GM12878 (cell line): ENCODE measurements at regions not wholly inside any gene's neighbourhood (a gene's known extent, or its start where the extent isn't known, plus 50 kb on each side); places are given as distances from the start of the nearest gene placed in this dataset.

Experiments
- ATAC-seq: fragments of 200-7000 bp; cut with Tn5 transposase; 3 replicates; pipeline ENCODE4 v1.9.1; 2020; ENCODE audit warnings: mild to moderate bottlenecking, moderate library complexity
- BruUV-seq: library from RNA; stranded (reverse); fragments of 400-500 nt; replicated peaks from 2 replicates; lab custom pipeline; 2021; lab: Mats Ljungman, UMichigan
- CTCF ChIA-PET: fragments of 300-600 bp; sonication (Branson Sonifier 250); formaldehyde crosslinking; extraction: SDS; loops from one replicate; lab custom pipeline; 2021; ENCODE audit warnings: inconsistent platforms; lab: Yijun Ruan, JAX
- POLR2A ChIA-PET: fragments of 350-600 bp; formaldehyde crosslinking; extraction: SDS; loops from one replicate; lab custom pipeline; 2021; ENCODE audit warnings: inconsistent platforms; lab: Charles Lee
- RAD21 ChIA-PET: fragments of 300-600 bp; sonication (Branson Sonifier 250); formaldehyde crosslinking; loops from one replicate; lab custom pipeline; 2023; ENCODE audit warnings: antibody characterized with exemption; ENCODE audit not compliant: unreplicated experiment; lab: Charles Lee
- SMC1A ChIA-PET: fragments of 300-600 bp; sonication (Branson Sonifier 250); formaldehyde crosslinking; loops from one replicate; lab custom pipeline; 2023; ENCODE audit not compliant: unreplicated experiment, uncharacterized antibody; lab: Charles Lee
- DNase-seq: peaks from one replicate; pipeline ENCODE4 v3.0.0-alpha.2; 2011; ENCODE audit warnings: low read depth, low spot score
- FAIRE-seq: peaks from 3 replicates; lab custom pipeline; 2011; peaks lifted over from hg19 to GRCh38; lab: Jason Lieb, UNC
- H2AFZ ChIP-seq: 2 replicates; pipeline ENCODE4 v1.6.0; 2011; ENCODE audit warnings: low read depth, low read length, control low read depth; ENCODE audit not compliant: control insufficient read depth
- H3K27ac ChIP-seq: 2 replicates; pipeline ENCODE4 v1.5.1; 2011; ENCODE audit warnings: control low read depth; ENCODE audit not compliant: control insufficient read depth, insufficient read depth
- H3K27me3 ChIP-seq, 2 experiments: replicated peaks in 1 of 2; 2 replicates each; pipeline versions ENCODE4 v1.6.0 to v1.6.1; 2011; ENCODE audit warnings: low read length in 1 of 2; ENCODE audit not compliant: control insufficient read depth in 2 of 2, insufficient read depth in 2 of 2
- H3K36me3 ChIP-seq, 2 experiments: 2 replicates each; pipeline ENCODE4 v1.5.1; 2011; ENCODE audit warnings: low read length in 1 of 2; ENCODE audit not compliant: control insufficient read depth in 2 of 2, insufficient read depth in 2 of 2
- H3K4me1 ChIP-seq: 2 replicates; pipeline ENCODE4 v1.6.1; 2011; ENCODE audit warnings: mild to moderate bottlenecking, low read length, moderate library complexity, mixed read lengths; ENCODE audit not compliant: control insufficient read depth, insufficient read depth
- H3K4me2 ChIP-seq: 2 replicates; pipeline ENCODE4 v1.6.0; 2011; ENCODE audit warnings: control low read depth; ENCODE audit not compliant: control insufficient read depth, insufficient read depth
- H3K4me3 ChIP-seq: fragments of 200-600 bp; sonication (generic); 2 replicates; pipeline ENCODE4 v1.5.1; 2016
- H3K79me2 ChIP-seq: 2 replicates; pipeline ENCODE4 v1.6.0; 2011; ENCODE audit warnings: low read length; ENCODE audit not compliant: control insufficient read depth, insufficient read depth
- H3K9ac ChIP-seq: 2 replicates; pipeline ENCODE4 v1.8.0; 2011; ENCODE audit warnings: low read length, control low read depth, mixed read lengths; ENCODE audit not compliant: control insufficient read depth, insufficient read depth
- H3K9me3 ChIP-seq: replicated peaks from 3 replicates; pipeline ENCODE4 v1.5.1; 2011; ENCODE audit warnings: mild to moderate bottlenecking, low read length; ENCODE audit not compliant: control insufficient read depth, insufficient read depth
- H4K20me1 ChIP-seq: 2 replicates; pipeline ENCODE4 v1.6.0; 2011; ENCODE audit not compliant: control insufficient read depth, insufficient read depth
- BCL11A ChIP-seq: IDR thresholded peaks from 2 replicates; pipeline ENCODE4 v1.6.1; 2011; ENCODE audit warnings: low read depth, low read length
- ETV6 ChIP-seq, 2 experiments: fragments of 450-650 bp in 1 of 2; IDR thresholded peaks in 1 of 2; conservative IDR thresholded peaks in 1 of 2; 2 replicates each; pipeline ENCODE4 v1.6.1; 2014; ENCODE audit warnings: antibody characterized with exemption in 1 of 2, borderline replicate concordance in 1 of 2, low read depth in 1 of 2, mild to moderate bottlenecking in 1 of 2, moderate library complexity in 1 of 2
- EZH2 ChIP-seq: IDR thresholded peaks from 2 replicates; pipeline ENCODE4 v1.6.1; 2012; ENCODE audit warnings: low read depth, mild to moderate bottlenecking, control low read depth, inconsistent platforms, low read length, borderline replicate concordance; ENCODE audit not compliant: control insufficient read depth
- FOXK2 ChIP-seq: fragments of 450-650 bp; IDR thresholded peaks from 2 replicates; pipeline ENCODE4 v1.6.1; 2017; ENCODE audit warnings: mild to moderate bottlenecking, moderate library complexity
- HDAC2 ChIP-seq: fragments of 200-600 bp; sonication (generic); IDR thresholded peaks from 2 replicates; pipeline ENCODE4 v1.6.1; 2017
- HDGF ChIP-seq: fragments of 450-650 bp; IDR thresholded peaks from 2 replicates; pipeline ENCODE4 v1.6.1; 2016; ENCODE audit warnings: antibody characterized with exemption
- NR2F1 ChIP-seq: fragments of 450-650 bp; conservative IDR thresholded peaks from 2 replicates; pipeline ENCODE4 v1.6.1; 2017; ENCODE audit warnings: mild to moderate bottlenecking
- POLR2AphosphoS5 ChIP-seq: IDR thresholded peaks from 2 replicates; pipeline ENCODE4 v1.6.1; 2011; ENCODE audit warnings: mild to moderate bottlenecking, low read length, inconsistent platforms
- RAD51 ChIP-seq: fragments of 450-650 bp; IDR thresholded peaks from 2 replicates; pipeline ENCODE4 v1.6.1; 2016; ENCODE audit warnings: moderate library complexity, mild to moderate bottlenecking, inconsistent platforms
- SRF ChIP-seq, 2 experiments: IDR thresholded peaks; 2 replicates each; pipeline ENCODE4 v1.6.1; 2011; ENCODE audit warnings: low read depth in 2 of 2, low read length in 2 of 2, mild to moderate bottlenecking in 1 of 2, moderate library complexity in 1 of 2
- USF1 ChIP-seq: IDR thresholded peaks from 2 replicates; pipeline ENCODE4 v1.6.1; 2011; ENCODE audit warnings: borderline replicate concordance, low read depth, mild to moderate bottlenecking, moderate library complexity, mixed read lengths, low read length; ENCODE audit not compliant: insufficient read depth; ENCODE audit errors: extremely low read length
- WGBS: methylation state at CpG from one replicate; pipeline ENCODE4 v1.1.6; 2016; ENCODE audit warnings: low lambda C conversion rate; ENCODE audit not compliant: insufficient replicate concordance, insufficient coverage; ENCODE audit errors: missing lambda C conversion rate; 5-methylcytosine and 5-hydroxymethylcytosine counted together
- in situ Hi-C: fragments of 300-500 bp; cut with MboI; formaldehyde crosslinking; loops from 9 replicates; pipeline ENCODE4 v1.14.3; 2018; ENCODE audit warnings: mixed read lengths
- intact Hi-C: fragments of 100-400 bp; cut with micrococcal nuclease; formaldehyde crosslinking; loops from one replicate; pipeline ENCODE4 v1.14.2; 2022; ENCODE audit not compliant: unreplicated experiment
- TF ChIP-seq, protein P1 (sequence below): fragments of 450-650 bp; IDR thresholded peaks from 2 replicates; pipeline ENCODE4 v1.6.1; 2014; ENCODE audit warnings: mild to moderate bottlenecking
- TF ChIP-seq, protein P2 (sequence below): fragments of 450-650 bp; IDR thresholded peaks from 2 replicates; pipeline ENCODE4 v1.6.1; 2017; ENCODE audit warnings: mild to moderate bottlenecking, moderate library complexity
- TF ChIP-seq, protein P3 (sequence below): fragments of 450-650 bp; IDR thresholded peaks from 2 replicates; pipeline ENCODE4 v1.6.1; 2016; ENCODE audit warnings: mild to moderate bottlenecking

DNA sequence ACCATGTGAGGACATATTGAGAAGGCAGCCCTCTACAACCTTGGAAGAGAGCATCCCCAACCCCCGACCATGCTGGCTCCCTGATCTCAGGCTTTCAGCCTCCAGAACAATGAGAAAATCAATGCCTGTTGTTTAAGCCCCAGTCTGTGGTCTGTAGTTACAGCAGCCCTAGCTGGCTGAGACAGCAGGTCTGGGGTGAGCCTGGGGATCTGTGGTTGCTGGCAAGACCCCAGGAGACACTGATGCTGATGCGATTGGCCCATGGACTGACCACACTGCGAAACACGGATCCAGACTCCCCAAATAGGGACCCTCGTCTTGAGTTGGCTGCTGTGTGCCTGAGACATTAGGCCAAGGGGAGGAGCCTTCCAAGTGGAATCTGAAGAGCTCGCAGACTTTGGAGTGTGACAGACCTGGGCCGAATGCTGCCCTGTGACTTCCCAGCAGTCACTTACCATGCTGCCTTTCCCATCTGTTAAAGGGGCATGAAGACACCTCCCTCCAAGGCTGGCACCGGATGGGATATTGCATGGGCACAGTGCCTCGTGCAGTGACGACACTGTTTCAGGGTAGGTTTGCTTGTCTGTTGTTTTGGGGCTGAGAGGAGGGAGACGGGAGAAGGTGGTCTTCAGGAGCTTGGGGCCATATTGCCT, 147.8 kb upstream of the RPL38 start (continued):
- TF ChIP-seq, protein P1, sequence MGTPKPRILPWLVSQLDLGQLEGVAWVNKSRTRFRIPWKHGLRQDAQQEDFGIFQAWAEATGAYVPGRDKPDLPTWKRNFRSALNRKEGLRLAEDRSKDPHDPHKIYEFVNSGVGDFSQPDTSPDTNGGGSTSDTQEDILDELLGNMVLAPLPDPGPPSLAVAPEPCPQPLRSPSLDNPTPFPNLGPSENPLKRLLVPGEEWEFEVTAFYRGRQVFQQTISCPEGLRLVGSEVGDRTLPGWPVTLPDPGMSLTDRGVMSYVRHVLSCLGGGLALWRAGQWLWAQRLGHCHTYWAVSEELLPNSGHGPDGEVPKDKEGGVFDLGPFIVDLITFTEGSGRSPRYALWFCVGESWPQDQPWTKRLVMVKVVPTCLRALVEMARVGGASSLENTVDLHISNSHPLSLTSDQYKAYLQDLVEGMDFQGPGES, result no peak
- TF ChIP-seq ETV6 (conservative IDR thresholded peaks at IDR 0.05 in 1 of 2, IDR thresholded peaks at IDR 0.05 in 1 of 2; ENCODE audit: borderline replicate concordance in 1 of 2, low read depth in 1 of 2) (no peak), USF1 (no peak), EZH2 (no peak), POLR2AphosphoS5 (no peak), SRF (IDR thresholded peaks at IDR 0.05; ENCODE audit: low read depth in 2 of 2, low read length in 2 of 2) (no peak)

GRCh38 chr17:74059479-74060240, 143.8 kb upstream of the RPL38 start:
- ChIA-PET POLR2A (no interaction called here), CTCF (interaction anchor here (1.1 to 1.7 kb wide), 2 partner anchors 9 to 30 kb away, joined by 4 to 5 read pairs; no protein-coding TSS in a partner anchor), RAD21 (no interaction called here), SMC1A (no interaction called here)
- no peak overlapping the region for H3K9ac ChIP-seq
- in situ Hi-C loops, result no loop called here
- H4K20me1 ChIP-seq, result no peaks in the 10 kb centered on the region
- no peak for ATAC-seq
- DNase-seq, result no peak
- intact Hi-C loops, result no loop called here
- peaks cover 2 to 4% of the 10 kb centered on the region in 2 experiments; a peak in 2 of 4 replicates for H3K27me3 ChIP-seq
- H3K79me2 ChIP-seq, result no peaks in the 10 kb centered on the region
- H2AFZ ChIP-seq, result no peak overlapping the region
- WGBS, result 4% methylated on average over 3 of the region's 4 CpGs
- H3K4me3 ChIP-seq, result no peak overlapping the region
- H3K27ac ChIP-seq, result no peak overlapping the region
- no peaks in the 10 kb centered on the region for H3K9me3 ChIP-seq
- H3K4me1 ChIP-seq, result no peaks in the 10 kb centered on the region
- no TSS peak for BruUV-seq
- H3K4me2 ChIP-seq, result no peak overlapping the region
- no peak for FAIRE-seq
- H3K36me3 ChIP-seq, result no peaks in the 10 kb centered on the region
- no peak for TF ChIP-seq ETV6 (conservative IDR thresholded peaks at IDR 0.05 in 1 of 2, IDR thresholded peaks at IDR 0.05 in 1 of 2; ENCODE audit: borderline replicate concordance in 1 of 2, low read depth in 1 of 2)
- TF ChIP-seq, protein P2, sequence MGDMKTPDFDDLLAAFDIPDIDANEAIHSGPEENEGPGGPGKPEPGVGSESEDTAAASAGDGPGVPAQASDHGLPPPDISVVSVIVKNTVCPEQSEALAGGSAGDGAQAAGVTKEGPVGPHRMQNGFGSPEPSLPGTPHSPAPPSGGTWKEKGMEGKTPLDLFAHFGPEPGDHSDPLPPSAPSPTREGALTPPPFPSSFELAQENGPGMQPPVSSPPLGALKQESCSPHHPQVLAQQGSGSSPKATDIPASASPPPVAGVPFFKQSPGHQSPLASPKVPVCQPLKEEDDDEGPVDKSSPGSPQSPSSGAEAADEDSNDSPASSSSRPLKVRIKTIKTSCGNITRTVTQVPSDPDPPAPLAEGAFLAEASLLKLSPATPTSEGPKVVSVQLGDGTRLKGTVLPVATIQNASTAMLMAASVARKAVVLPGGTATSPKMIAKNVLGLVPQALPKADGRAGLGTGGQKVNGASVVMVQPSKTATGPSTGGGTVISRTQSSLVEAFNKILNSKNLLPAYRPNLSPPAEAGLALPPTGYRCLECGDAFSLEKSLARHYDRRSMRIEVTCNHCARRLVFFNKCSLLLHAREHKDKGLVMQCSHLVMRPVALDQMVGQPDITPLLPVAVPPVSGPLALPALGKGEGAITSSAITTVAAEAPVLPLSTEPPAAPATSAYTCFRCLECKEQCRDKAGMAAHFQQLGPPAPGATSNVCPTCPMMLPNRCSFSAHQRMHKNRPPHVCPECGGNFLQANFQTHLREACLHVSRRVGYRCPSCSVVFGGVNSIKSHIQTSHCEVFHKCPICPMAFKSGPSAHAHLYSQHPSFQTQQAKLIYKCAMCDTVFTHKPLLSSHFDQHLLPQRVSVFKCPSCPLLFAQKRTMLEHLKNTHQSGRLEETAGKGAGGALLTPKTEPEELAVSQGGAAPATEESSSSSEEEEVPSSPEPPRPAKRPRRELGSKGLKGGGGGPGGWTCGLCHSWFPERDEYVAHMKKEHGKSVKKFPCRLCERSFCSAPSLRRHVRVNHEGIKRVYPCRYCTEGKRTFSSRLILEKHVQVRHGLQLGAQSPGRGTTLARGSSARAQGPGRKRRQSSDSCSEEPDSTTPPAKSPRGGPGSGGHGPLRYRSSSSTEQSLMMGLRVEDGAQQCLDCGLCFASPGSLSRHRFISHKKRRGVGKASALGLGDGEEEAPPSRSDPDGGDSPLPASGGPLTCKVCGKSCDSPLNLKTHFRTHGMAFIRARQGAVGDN, result no peak
- TF ChIP-seq HDAC2, result no peak
- TF ChIP-seq BCL11A, result no peak
- TF ChIP-seq FOXK2, result no peak
- TF ChIP-seq, protein P3, sequence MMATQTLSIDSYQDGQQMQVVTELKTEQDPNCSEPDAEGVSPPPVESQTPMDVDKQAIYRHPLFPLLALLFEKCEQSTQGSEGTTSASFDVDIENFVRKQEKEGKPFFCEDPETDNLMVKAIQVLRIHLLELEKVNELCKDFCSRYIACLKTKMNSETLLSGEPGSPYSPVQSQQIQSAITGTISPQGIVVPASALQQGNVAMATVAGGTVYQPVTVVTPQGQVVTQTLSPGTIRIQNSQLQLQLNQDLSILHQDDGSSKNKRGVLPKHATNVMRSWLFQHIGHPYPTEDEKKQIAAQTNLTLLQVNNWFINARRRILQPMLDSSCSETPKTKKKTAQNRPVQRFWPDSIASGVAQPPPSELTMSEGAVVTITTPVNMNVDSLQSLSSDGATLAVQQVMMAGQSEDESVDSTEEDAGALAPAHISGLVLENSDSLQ, result no peak
- TF ChIP-seq HDGF, result no peak
- TF ChIP-seq RAD51, result no peak
- TF ChIP-seq NR2F1, result no peak
